Activated CD4-positive, alpha-beta T cell treated with anti-CD3 and anti-CD28 coated beads for 1 hour (primary cell): ENCODE measurements at regions not wholly inside any gene's neighbourhood (a gene's known extent, or its start where the extent isn't known, plus 50 kb on each side); places are given as distances from the start of the nearest gene placed in this dataset.

Experiments
- DNase-seq: peaks from one replicate; pipeline ENCODE4 v3.0.0-alpha.2; 2020

DNA sequence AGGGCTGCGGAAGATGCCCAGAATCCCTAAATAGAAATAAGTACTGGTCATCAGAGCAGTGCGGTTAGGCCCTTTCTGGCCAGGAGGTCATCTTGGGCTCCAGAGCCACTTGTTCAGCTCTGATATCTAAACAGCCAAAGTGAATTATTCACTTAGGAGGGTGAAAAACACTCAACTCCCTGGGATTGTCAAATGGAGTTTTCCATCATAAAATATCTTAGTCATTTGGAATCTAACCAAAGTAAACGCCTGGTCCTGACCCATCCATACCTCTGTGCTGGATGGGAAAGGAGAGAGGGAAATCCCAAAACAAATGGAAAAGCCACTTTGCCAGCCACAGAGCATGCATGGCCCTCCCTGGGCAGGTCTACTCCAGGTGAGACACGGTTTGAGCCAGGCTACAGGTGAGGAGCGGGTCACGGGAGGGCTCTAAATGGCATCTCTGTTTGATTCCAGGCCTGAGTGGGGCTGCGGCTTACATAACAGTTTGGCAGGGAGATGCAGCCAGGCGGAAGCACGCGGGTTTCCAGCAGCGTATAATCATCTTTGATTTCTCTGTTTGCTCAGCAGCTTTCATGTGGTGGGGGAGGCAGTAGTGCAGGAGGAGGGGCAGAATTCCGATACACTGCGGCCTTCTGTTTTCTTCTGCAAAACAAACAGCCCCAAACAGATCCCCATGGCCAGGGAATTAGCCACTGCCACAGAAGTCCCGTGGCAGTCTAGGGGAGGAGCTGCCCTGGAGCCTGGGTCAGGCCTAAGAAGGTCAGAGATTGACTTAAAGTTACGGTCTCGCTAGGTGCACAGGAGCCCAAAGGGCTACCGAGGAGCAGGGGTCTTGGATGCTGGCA is 59.1 kb upstream of the ZNF648 start:
- no peak for DNase-seq

- no peak for DNase-seq
These were observed 58.1 kb upstream of the ZNF648 start for GRCh38 chr1:182119631-182120030.

GRCh38 chr1:182118851-182119250 is 57.3 kb upstream of the ZNF648 start:
- DNase-seq = no peak

- DNase-seq = no peak
These were observed 53.1 kb upstream of the ZNF648 start for GRCh38 chr1:182114627-182115023.

- DNase-seq = no peak
These were observed 52.5 kb upstream of the ZNF648 start for GRCh38 chr1:182113879-182114626.

- DNase-seq = no peak
These were observed 50.0 kb upstream of the ZNF648 start for GRCh38 chr1:182111496-182111895.
